Panc1 (cell line): ENCODE measurements at regions not wholly inside any gene's neighbourhood (a gene's known extent, or its start where the extent isn't known, plus 50 kb on each side); places are given as distances from the start of the nearest gene placed in this dataset.

Experiments
- ATAC-seq: fragments of 200-7000 bp; cut with Tn5 transposase; 2 replicates; pipeline ENCODE4 v1.9.1; 2020; ENCODE audit warnings: mild to moderate bottlenecking, moderate library complexity
- BruUV-seq: library from RNA; stranded (reverse); fragments of 400-500 nt; replicated peaks from 2 replicates; lab custom pipeline; 2021; lab: Mats Ljungman, UMichigan
- CTCF ChIA-PET: fragments of 300-600 bp; sonication (Branson Sonifier 250); formaldehyde crosslinking; loops from one replicate; lab custom pipeline; 2022; ENCODE audit warnings: antibody characterized with exemption; lab: Charles Lee
- POLR2A ChIA-PET: fragments of 300-600 bp; sonication (Branson Sonifier 250); formaldehyde crosslinking; loops from one replicate; lab custom pipeline; 2022; ENCODE audit warnings: antibody characterized with exemption; lab: Charles Lee
- DNase-seq: peaks from one replicate; pipeline ENCODE4 v3.0.0-alpha.2; 2010; ENCODE audit warnings: low read depth, low spot score
- H3K27ac ChIP-seq: 2 replicates; pipeline ENCODE4 v1.5.1; 2011; ENCODE audit warnings: mild to moderate bottlenecking, low read length, inconsistent platforms
- H3K27me3 ChIP-seq: fragments of 200-500 bp; sonication (Bioruptor generic); 2 replicates; pipeline ENCODE4 v1.6.0; 2014; ENCODE audit warnings: low read length, inconsistent platforms; ENCODE audit not compliant: control insufficient read depth, insufficient read depth
- H3K36me3 ChIP-seq: fragments of 200-500 bp; sonication (Bioruptor generic); 2 replicates; pipeline ENCODE4 v1.5.1; 2014; ENCODE audit warnings: inconsistent platforms, mild to moderate bottlenecking, low read length, moderate library complexity; ENCODE audit not compliant: control insufficient read depth, insufficient read depth
- H3K4me1 ChIP-seq: 2 replicates; pipeline ENCODE4 v1.5.1; 2011; ENCODE audit warnings: inconsistent platforms, mild to moderate bottlenecking, low read length, moderate library complexity; ENCODE audit not compliant: control insufficient read depth, insufficient read depth
- H3K4me3 ChIP-seq, 2 experiments: 2 replicates each; pipeline ENCODE4 v1.5.1; 2011 to 2012; ENCODE audit warnings: low read depth in 2 of 2, low read length in 2 of 2, mild to moderate bottlenecking in 2 of 2, inconsistent platforms in 1 of 2, moderate library complexity in 1 of 2
- H3K9me3 ChIP-seq: fragments of 200-500 bp; sonication (Bioruptor generic); 2 replicates; pipeline ENCODE4 v1.5.1; 2014; ENCODE audit warnings: low read depth, mild to moderate bottlenecking, inconsistent platforms, low read length, moderate library complexity; ENCODE audit not compliant: control insufficient read depth, insufficient read depth
- POLR2AphosphoS5 ChIP-seq: IDR thresholded peaks from 2 replicates; pipeline ENCODE4 v1.6.1; 2012; ENCODE audit warnings: mild to moderate bottlenecking, low read depth, low read length, moderate library complexity
- TCF7L2 ChIP-seq: IDR thresholded peaks from 2 replicates; pipeline ENCODE4 v1.6.1; 2011; ENCODE audit warnings: mild to moderate bottlenecking, low read depth, low read length, inconsistent platforms
- in situ Hi-C: cut with HindIII; loops from 2 replicates; pipeline ENCODE4 v1.10.0; 2016; ENCODE audit warnings: low sequenced_read_pairs, low pct_unique_long_range_greater_than_20kb
- intact Hi-C: fragments of 100-400 bp; cut with micrococcal nuclease; formaldehyde crosslinking; loops from one replicate; pipeline ENCODE4 v1.10.0; 2022; ENCODE audit not compliant: unreplicated experiment
- TF ChIP-seq, protein P1 (sequence below): fragments of 450-650 bp; IDR thresholded peaks from 2 replicates; pipeline ENCODE4 v1.5.1; 2017; ENCODE audit warnings: mild to moderate bottlenecking

DNA sequence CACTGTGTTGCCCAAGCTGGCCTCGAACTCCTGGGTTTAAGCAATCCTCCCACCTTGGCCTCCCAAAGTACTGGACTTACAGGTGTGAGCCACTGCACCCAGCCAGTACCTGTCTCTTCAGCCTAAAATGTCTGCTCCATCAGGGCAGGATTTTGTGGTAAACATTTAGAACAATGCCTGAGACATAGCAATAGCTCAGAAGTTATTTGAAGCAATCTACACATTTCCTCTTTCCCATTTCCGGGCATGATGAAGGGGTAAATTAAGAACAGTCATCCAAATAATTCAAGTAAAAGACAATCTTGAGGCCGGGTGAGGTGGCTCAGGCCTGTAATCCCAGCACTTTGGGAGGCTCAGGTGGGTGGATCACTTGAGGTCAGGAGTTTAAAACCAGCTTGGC, 69.0 kb upstream of the ZNF217 start:
- peak overlapping the region; percentile 100 for H3K27ac ChIP-seq
- H3K27me3 ChIP-seq = no peaks in the 10 kb centered on the region
- H3K4me3 ChIP-seq = no peak overlapping the region
- no peaks in the 10 kb centered on the region for H3K36me3 ChIP-seq
- ChIA-PET CTCF (no interaction called here), POLR2A (no interaction called here)
- no TSS peak for BruUV-seq
- intact Hi-C loops (no loop called here), in situ Hi-C loops (no loop called here)
- H3K9me3 ChIP-seq = no peaks in the 10 kb centered on the region
- no peak for DNase-seq
- ATAC-seq = no peak
- H3K4me1 ChIP-seq = peaks cover 37% of the 10 kb centered on the region
- TF ChIP-seq TCF7L2 (no peak), POLR2AphosphoS5 (no peak)

DNA sequence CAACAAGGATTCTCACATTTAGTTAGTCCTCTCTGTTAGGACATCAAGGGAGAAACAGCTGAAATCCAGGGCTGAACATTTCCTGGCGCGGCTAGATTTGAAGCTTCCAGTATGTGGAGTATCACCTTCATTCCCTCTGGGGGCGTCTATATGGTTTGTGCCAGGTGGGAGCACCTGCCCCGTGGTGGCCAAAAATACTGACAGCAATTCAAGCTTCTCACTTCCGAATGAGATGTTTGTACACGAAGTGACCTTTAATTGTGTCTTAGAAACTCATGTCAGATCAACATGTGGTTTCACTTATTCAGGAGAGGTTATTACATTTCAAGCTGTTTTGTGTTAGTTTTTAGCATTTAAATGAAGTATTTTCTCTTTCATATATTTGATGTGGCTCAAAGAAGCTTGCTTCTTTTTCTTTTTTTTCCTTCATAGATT, 67.3 kb upstream of the ZNF217 start:
- CTCF ChIA-PET = interaction anchor here (0.7 kb wide), 1 partner anchor 90 kb away, joined by 3 read pairs; no protein-coding TSS in a partner anchor
- ATAC-seq (peak; percentile 59), DNase-seq (no peak)
- H3K36me3 ChIP-seq = no peaks in the 10 kb centered on the region
- H3K27ac ChIP-seq = peak overlapping the region; percentile 100
- intact Hi-C loops (no loop called here), in situ Hi-C loops (no loop called here)
- peak; percentile 5; the same call in 1 of the 2 replicates for TF ChIP-seq TCF7L2
- TF ChIP-seq, protein P1, sequence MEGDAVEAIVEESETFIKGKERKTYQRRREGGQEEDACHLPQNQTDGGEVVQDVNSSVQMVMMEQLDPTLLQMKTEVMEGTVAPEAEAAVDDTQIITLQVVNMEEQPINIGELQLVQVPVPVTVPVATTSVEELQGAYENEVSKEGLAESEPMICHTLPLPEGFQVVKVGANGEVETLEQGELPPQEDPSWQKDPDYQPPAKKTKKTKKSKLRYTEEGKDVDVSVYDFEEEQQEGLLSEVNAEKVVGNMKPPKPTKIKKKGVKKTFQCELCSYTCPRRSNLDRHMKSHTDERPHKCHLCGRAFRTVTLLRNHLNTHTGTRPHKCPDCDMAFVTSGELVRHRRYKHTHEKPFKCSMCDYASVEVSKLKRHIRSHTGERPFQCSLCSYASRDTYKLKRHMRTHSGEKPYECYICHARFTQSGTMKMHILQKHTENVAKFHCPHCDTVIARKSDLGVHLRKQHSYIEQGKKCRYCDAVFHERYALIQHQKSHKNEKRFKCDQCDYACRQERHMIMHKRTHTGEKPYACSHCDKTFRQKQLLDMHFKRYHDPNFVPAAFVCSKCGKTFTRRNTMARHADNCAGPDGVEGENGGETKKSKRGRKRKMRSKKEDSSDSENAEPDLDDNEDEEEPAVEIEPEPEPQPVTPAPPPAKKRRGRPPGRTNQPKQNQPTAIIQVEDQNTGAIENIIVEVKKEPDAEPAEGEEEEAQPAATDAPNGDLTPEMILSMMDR = no peak
- no peaks in the 10 kb centered on the region for H3K27me3 ChIP-seq
- no peak overlapping the region for H3K4me3 ChIP-seq
- peaks cover 53% of the 10 kb centered on the region for H3K4me1 ChIP-seq
- no peaks in the 10 kb centered on the region for H3K9me3 ChIP-seq
- BruUV-seq = no TSS peak
- POLR2A ChIA-PET = interaction anchor here (1.0 kb wide), 1 partner anchor 8 kb away, joined by 6 read pairs; no protein-coding TSS in a partner anchor

DNA sequence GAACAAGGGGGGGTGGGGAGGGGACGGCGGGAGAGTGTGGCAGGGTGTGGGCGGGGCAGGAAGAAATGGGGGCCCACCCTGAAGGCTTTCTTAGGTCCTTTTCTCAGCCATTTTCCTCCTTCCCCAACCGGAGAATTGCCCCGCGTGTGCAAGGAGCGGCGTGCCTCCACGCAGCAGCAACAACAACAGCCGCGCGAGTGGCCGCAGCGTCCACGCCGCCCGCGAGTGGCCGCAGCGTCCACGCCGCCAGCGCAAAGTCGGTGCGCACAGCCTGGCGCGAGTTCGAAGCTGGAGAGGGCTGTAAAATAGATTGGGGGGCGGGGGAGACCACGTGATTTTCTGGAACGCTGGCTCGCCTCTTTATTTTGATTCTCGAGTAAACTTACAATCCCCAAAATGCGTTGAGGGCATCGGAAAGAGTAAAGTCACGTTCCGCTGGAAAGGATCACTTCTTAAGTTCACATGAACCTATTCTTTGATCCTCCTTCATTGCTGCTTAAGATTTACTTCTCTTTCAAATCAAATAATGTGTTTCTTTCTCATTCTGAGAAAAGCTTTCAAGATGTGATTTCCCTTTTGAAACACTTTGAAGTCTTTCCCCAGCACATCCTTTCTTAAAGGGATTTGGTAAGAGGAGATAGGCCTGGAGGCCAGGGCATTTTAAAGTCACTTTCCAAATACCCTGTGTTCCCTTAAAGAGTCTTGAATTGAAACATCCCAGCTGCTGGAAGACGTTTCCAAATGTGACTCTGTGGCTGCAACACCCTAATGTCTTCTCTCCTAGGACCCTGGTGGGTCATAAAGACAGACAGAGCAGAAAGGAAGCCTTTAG, 66.7 kb upstream of the ZNF217 start:
- DNase-seq (no peak), ATAC-seq (peak; percentile 43)
- H3K27me3 ChIP-seq = no peaks in the 10 kb centered on the region
- TF ChIP-seq TCF7L2 = peak; percentile 38; the same call in 1 of the 2 replicates
- TF ChIP-seq, protein P1 = no peak
- in situ Hi-C loops = no loop called here
- peaks cover 60% of the 10 kb centered on the region for H3K4me1 ChIP-seq
- peak overlapping the region; percentile 100 for H3K27ac ChIP-seq
- ChIA-PET CTCF (no interaction called here), POLR2A (interaction anchor here (0.5 kb wide), 1 partner anchor 241 kb away, joined by 3 read pairs; no protein-coding TSS in a partner anchor)
- no TSS peak for BruUV-seq
- H3K9me3 ChIP-seq = no peaks in the 10 kb centered on the region
- intact Hi-C loops = no loop called here
- H3K4me3 ChIP-seq = no peak overlapping the region
- no peaks in the 10 kb centered on the region for H3K36me3 ChIP-seq
